GM08714 (cell line): ENCODE measurements at regions not wholly inside any gene's neighbourhood (a gene's known extent, or its start where the extent isn't known, plus 50 kb on each side); places are given as distances from the start of the nearest gene placed in this dataset.

Experiments used
- H3K4me3 ChIP-seq: fragments of 200-500 bp; sonication (Bioruptor generic); 2 replicates; pipeline ENCODE4 v1.5.1; 2014; ENCODE audit warnings: mild to moderate bottlenecking, low read length, inconsistent platforms
- ZNF274 ChIP-seq: IDR thresholded peaks from 2 replicates; pipeline ENCODE4 v1.6.1; 2012; ENCODE audit warnings: mild to moderate bottlenecking, low read depth, low read length

- no peak for TF ChIP-seq ZNF274
- H3K4me3 ChIP-seq, result no peak overlapping the region
Observed at GRCh38 chr14:22414876-22415604, 174.0 kb downstream of the DAD1 start.

GRCh38 chr14:22412926-22413411, 176.1 kb downstream of the DAD1 start:
- no peak overlapping the region for H3K4me3 ChIP-seq
- no peak for TF ChIP-seq ZNF274

- no peak for TF ChIP-seq ZNF274
- H3K4me3 ChIP-seq, result no peak overlapping the region
Observed at GRCh38 chr14:22411398-22412055, 177.5 kb downstream of the DAD1 start.

- no peak for TF ChIP-seq ZNF274
- no peak overlapping the region for H3K4me3 ChIP-seq
Observed at GRCh38 chr14:22410497-22410896, 178.5 kb downstream of the DAD1 start.

GRCh38 chr14:22409006-22409405, 180.0 kb downstream of the DAD1 start:
- H3K4me3 ChIP-seq, result no peak overlapping the region
- no peak for TF ChIP-seq ZNF274

GRCh38 chr14:22408547-22408946, 180.5 kb downstream of the DAD1 start:
- H3K4me3 ChIP-seq, result no peak overlapping the region
- no peak for TF ChIP-seq ZNF274

GRCh38 chr14:22407033-22407432, 182.0 kb downstream of the DAD1 start:
- TF ChIP-seq ZNF274, result no peak
- H3K4me3 ChIP-seq, result no peak overlapping the region

GRCh38 chr14:22405201-22405600, 183.8 kb downstream of the DAD1 start:
- H3K4me3 ChIP-seq, result no peak overlapping the region
- no peak for TF ChIP-seq ZNF274

- TF ChIP-seq ZNF274, result no peak
- H3K4me3 ChIP-seq, result no peak overlapping the region
Observed at GRCh38 chr14:22403296-22403695, 185.7 kb downstream of the DAD1 start.

- TF ChIP-seq ZNF274, result no peak
- H3K4me3 ChIP-seq, result no peak overlapping the region
Observed at GRCh38 chr14:22400655-22401259, 188.3 kb downstream of the DAD1 start.

- TF ChIP-seq ZNF274, result no peak
- no peak overlapping the region for H3K4me3 ChIP-seq
Observed at GRCh38 chr14:22399776-22400175, 189.2 kb downstream of the DAD1 start.

GRCh38 chr14:22397221-22397737, 191.7 kb downstream of the DAD1 start:
- H3K4me3 ChIP-seq, result no peak overlapping the region
- TF ChIP-seq ZNF274, result no peak

GRCh38 chr14:22395803-22396202, 193.2 kb downstream of the DAD1 start:
- TF ChIP-seq ZNF274, result no peak
- H3K4me3 ChIP-seq, result no peak overlapping the region

GRCh38 chr14:22394616-22395015, 194.4 kb downstream of the DAD1 start:
- TF ChIP-seq ZNF274, result no peak
- no peak overlapping the region for H3K4me3 ChIP-seq

- H3K4me3 ChIP-seq, result no peak overlapping the region
- TF ChIP-seq ZNF274, result no peak
Observed at GRCh38 chr14:22393796-22394195, 195.2 kb downstream of the DAD1 start.
